Limb (tissue), 2 donors: ENCODE measurements at regions not wholly inside any gene's neighbourhood (a gene's known extent, or its start where the extent isn't known, plus 50 kb on each side); places are given as distances from the start of the nearest gene placed in this dataset.

Experiments used
- DNase-seq, 2 donors: peaks; one replicate each; pipeline ENCODE4 v3.0.0-alpha.2; 2016; ENCODE audit errors: extremely low spot score in 2 of 2

- no peak for DNase-seq
These were observed 170.3 kb upstream of the VRK2 start for GRCh38 chr2:57876313-57876712.

GRCh38 chr2:57877811-57878170 lies 168.8 kb upstream of the VRK2 start:
- DNase-seq = no peak

GRCh38 chr2:57878171-57878865 lies 168.3 kb upstream of the VRK2 start:
- DNase-seq = no peak

- DNase-seq = no peak
These were observed 167.8 kb upstream of the VRK2 start for GRCh38 chr2:57878866-57879210.

- DNase-seq = no peak
These were observed 166.2 kb upstream of the VRK2 start for GRCh38 chr2:57880446-57880845.

- DNase-seq = no peak
These were observed 165.6 kb upstream of the VRK2 start for GRCh38 chr2:57880967-57881366.

GRCh38 chr2:57881998-57882888 lies 164.4 kb upstream of the VRK2 start:
- DNase-seq = no peak

GRCh38 chr2:57882895-57883515 lies 163.6 kb upstream of the VRK2 start:
- DNase-seq = no peak

GRCh38 chr2:57884281-57884680 lies 162.3 kb upstream of the VRK2 start:
- DNase-seq = no peak

- DNase-seq = no peak
These were observed 160.9 kb upstream of the VRK2 start for GRCh38 chr2:57885742-57886141.

GRCh38 chr2:57886161-57886786 lies 160.3 kb upstream of the VRK2 start:
- no peak for DNase-seq

- no peak for DNase-seq
These were observed 158.1 kb upstream of the VRK2 start for GRCh38 chr2:57888463-57888862.

- no peak for DNase-seq
These were observed 156.1 kb upstream of the VRK2 start for GRCh38 chr2:57890464-57890863.

- DNase-seq = no peak
These were observed 155.4 kb upstream of the VRK2 start for GRCh38 chr2:57891086-57891712.

- DNase-seq = no peak
These were observed 153.7 kb upstream of the VRK2 start for GRCh38 chr2:57892920-57893319.

GRCh38 chr2:57893347-57893746 lies 153.3 kb upstream of the VRK2 start:
- no peak for DNase-seq

GRCh38 chr2:57893786-57894185 lies 152.8 kb upstream of the VRK2 start:
- no peak for DNase-seq

GRCh38 chr2:57894381-57894780 lies 152.2 kb upstream of the VRK2 start:
- DNase-seq = no peak

- no peak for DNase-seq
These were observed 148.7 kb upstream of the VRK2 start for GRCh38 chr2:57897920-57898319.

GRCh38 chr2:57899898-57900297 lies 146.7 kb upstream of the VRK2 start:
- DNase-seq = no peak

- no peak for DNase-seq
These were observed 144.0 kb upstream of the VRK2 start for GRCh38 chr2:57902578-57902977.
